Breast epithelium (tissue), 4 donors: ENCODE measurements at regions not wholly inside any gene's neighbourhood (a gene's known extent, or its start where the extent isn't known, plus 50 kb on each side); places are given as distances from the start of the nearest gene placed in this dataset.

Experiments
- DNase-seq, 2 donors: peaks; one replicate each; pipeline ENCODE4 v3.0.0-alpha.2; 2019; ENCODE audit warnings: low spot score in 2 of 2
- H3K27ac ChIP-seq, 2 donors: fragments of 200-600 bp; sonication (generic) in 1 of 2; one replicate each; pipeline ENCODE4 v1.5.1; 2016 to 2019; ENCODE audit warnings: mild to moderate bottlenecking in 1 of 2
- H3K27me3 ChIP-seq, 2 donors: fragments of 200-600 bp; sonication (generic) in 1 of 2; one replicate each; pipeline versions ENCODE4 v1.5.1 to v1.6.0; 2017 to 2019; ENCODE audit warnings: control low read depth in 1 of 2, mild to moderate bottlenecking in 1 of 2
- H3K36me3 ChIP-seq: fragments of 200-600 bp; one replicate; pipeline ENCODE4 v1.5.1; 2019
- H3K4me1 ChIP-seq, 2 donors: fragments of 200-600 bp; sonication (generic); one replicate each; pipeline ENCODE4 v1.5.1; 2016 to 2019; ENCODE audit warnings: control low read depth in 1 of 2
- H3K4me3 ChIP-seq, 3 donors: fragments of 200-600 bp; sonication (generic); 1 replicate in 2 of 3; 2 replicates in 1 of 3; pipeline ENCODE4 v1.5.1; 2016 to 2019; ENCODE audit warnings: mild to moderate bottlenecking in 3 of 3, moderate library complexity in 2 of 3
- H3K9me3 ChIP-seq, 2 donors: fragments of 200-600 bp; sonication (generic) in 1 of 2; one replicate each; pipeline ENCODE4 v1.5.1; 2016 to 2019; ENCODE audit warnings: control low read depth in 1 of 2
- CTCF ChIP-seq, 3 donors: fragments of 450-650 bp; IDR thresholded peaks; one replicate each; pipeline ENCODE4 v1.5.1; 2016 to 2017; ENCODE audit warnings: antibody characterized with exemption in 3 of 3, mild to moderate bottlenecking in 3 of 3, moderate library complexity in 3 of 3
- POLR2A ChIP-seq: fragments of 450-650 bp; IDR thresholded peaks from one replicate; pipeline ENCODE4 v1.6.1; 2016; ENCODE audit warnings: antibody characterized with exemption, mild to moderate bottlenecking, moderate library complexity
- POLR2AphosphoS5 ChIP-seq, 3 donors: sonication (generic); formaldehyde crosslinking; IDR thresholded peaks; one replicate each; pipeline ENCODE4 v1.6.1; 2017; ENCODE audit warnings: antibody characterized with exemption in 3 of 3
- intact Hi-C: fragments of 100-400 bp; cut with DNase I; formaldehyde crosslinking; loops from one replicate; pipeline ENCODE4 v1.15.1; 2023; ENCODE audit warnings: low total_unique reads

GRCh38 chr3:102761766-102762165 lies 327.0 kb downstream of the ZPLD1 start:
- no peak overlapping the region for H3K4me3 ChIP-seq
- H3K36me3 ChIP-seq = no peaks in the 10 kb centered on the region
- peaks cover 0 to 10% of the 10 kb centered on the region in 2 donors for H3K9me3 ChIP-seq
- no peaks in the 10 kb centered on the region for H3K27me3 ChIP-seq
- TF ChIP-seq CTCF (IDR thresholded peaks at IDR 0.05) (no peak), POLR2AphosphoS5 (IDR thresholded peaks at IDR 0.05) (no peak), POLR2A (no peak)
- no peak overlapping the region for H3K27ac ChIP-seq
- intact Hi-C loops = no loop called here
- no peak for DNase-seq
- H3K4me1 ChIP-seq = no peaks in the 10 kb centered on the region

GRCh38 chr3:102790747-102791325 lies 356.0 kb downstream of the ZPLD1 start:
- TF ChIP-seq CTCF (IDR thresholded peaks at IDR 0.05) = no peak
- TF ChIP-seq POLR2A = no peak
- no peak for TF ChIP-seq POLR2AphosphoS5 (IDR thresholded peaks at IDR 0.05)
- Histone ChIP-seq H3K9me3 (no peaks in the 10 kb centered on the region), H3K36me3 (no peaks in the 10 kb centered on the region), H3K27me3 (no peaks in the 10 kb centered on the region), H3K27ac (no peak overlapping the region), H3K4me3 (no peak overlapping the region), H3K4me1 (no peaks in the 10 kb centered on the region)
- no peak for DNase-seq
- intact Hi-C loops = no loop called here

GRCh38 chr3:102791641-102792589 lies 357.1 kb downstream of the ZPLD1 start:
- Histone ChIP-seq H3K36me3 (no peaks in the 10 kb centered on the region), H3K27ac (no peak overlapping the region), H3K27me3 (no peaks in the 10 kb centered on the region), H3K4me1 (no peaks in the 10 kb centered on the region), H3K4me3 (no peak overlapping the region), H3K9me3 (no peaks in the 10 kb centered on the region)
- intact Hi-C loops = no loop called here
- no peak for DNase-seq
- TF ChIP-seq POLR2A (no peak), POLR2AphosphoS5 (IDR thresholded peaks at IDR 0.05) (no peak), CTCF (IDR thresholded peaks at IDR 0.05) (no peak)

- Histone ChIP-seq H3K36me3 (no peaks in the 10 kb centered on the region), H3K4me3 (no peak overlapping the region), H3K4me1 (no peaks in the 10 kb centered on the region), H3K27me3 (no peaks in the 10 kb centered on the region), H3K9me3 (no peaks in the 10 kb centered on the region), H3K27ac (no peak overlapping the region)
- no peak for DNase-seq
- TF ChIP-seq POLR2AphosphoS5 (IDR thresholded peaks at IDR 0.05) = no peak
- TF ChIP-seq CTCF (IDR thresholded peaks at IDR 0.05) = no peak
- no peak for TF ChIP-seq POLR2A
- intact Hi-C loops = no loop called here
Observed at GRCh38 chr3:102796804-102797203, 362.0 kb downstream of the ZPLD1 start.

GRCh38 chr3:102802819-102803420 lies 368.1 kb downstream of the ZPLD1 start:
- H3K4me3 ChIP-seq = no peak overlapping the region
- no peak overlapping the region for H3K27ac ChIP-seq
- no peaks in the 10 kb centered on the region for H3K27me3 ChIP-seq
- no peaks in the 10 kb centered on the region for H3K4me1 ChIP-seq
- TF ChIP-seq POLR2AphosphoS5 (IDR thresholded peaks at IDR 0.05) (no peak), POLR2A (no peak), CTCF (IDR thresholded peaks at IDR 0.05) (no peak)
- DNase-seq = no peak
- no peaks in the 10 kb centered on the region for H3K9me3 ChIP-seq
- intact Hi-C loops = no loop called here
- no peaks in the 10 kb centered on the region for H3K36me3 ChIP-seq
